HS-5 (cell line): ENCODE measurements at regions not wholly inside any gene's neighbourhood (a gene's known extent, or its start where the extent isn't known, plus 50 kb on each side); places are given as distances from the start of the nearest gene placed in this dataset.

Experiments used
- DNase-seq: peaks from one replicate; pipeline ENCODE4 v3.0.0-alpha.2; 2012; ENCODE audit warnings: low read depth

DNA sequence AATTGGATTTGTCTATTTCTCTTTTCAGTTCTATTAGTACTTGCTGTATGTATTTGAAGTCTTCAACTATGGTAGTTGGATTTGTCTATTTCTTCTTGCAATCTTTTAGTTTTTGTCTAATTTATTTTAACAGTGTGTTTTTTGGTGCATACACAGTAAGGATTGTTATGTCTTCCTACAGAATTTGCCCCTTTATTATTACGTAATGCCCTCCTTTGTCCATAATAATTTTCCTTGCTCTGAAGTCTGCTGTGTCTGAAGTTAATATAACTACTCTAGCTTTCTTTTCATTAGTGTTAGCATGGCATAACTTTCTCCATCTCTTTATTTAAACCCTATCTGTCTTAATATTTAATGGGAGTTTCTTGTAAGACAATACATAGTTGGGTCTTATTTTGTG is 105.1 kb upstream of the STT3B start:
- no peak for DNase-seq

DNA sequence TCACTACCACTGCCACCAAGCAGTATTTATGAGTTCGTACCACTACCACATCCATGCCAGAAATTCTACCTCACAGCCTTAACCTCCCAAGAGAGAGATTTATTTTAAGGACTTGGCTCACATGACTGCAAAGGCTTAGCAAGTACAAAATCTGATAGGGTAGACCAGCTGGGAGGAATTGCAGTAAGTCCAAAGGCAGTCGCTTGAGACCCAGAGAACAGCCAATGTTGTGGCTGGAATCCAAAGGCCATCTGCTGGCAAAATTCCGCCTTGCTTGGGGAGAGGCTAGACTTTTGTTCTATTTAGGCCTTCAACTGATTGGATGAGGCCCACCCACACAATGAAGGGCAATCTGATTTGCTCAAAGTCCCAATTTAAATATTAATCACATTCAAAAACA is 101.4 kb upstream of the STT3B start:
- DNase-seq = no peak

- no peak for DNase-seq
These were observed 99.6 kb upstream of the STT3B start for GRCh38 chr3:31432897-31433678.

- no peak for DNase-seq
These were observed 99.1 kb upstream of the STT3B start for GRCh38 chr3:31433679-31433992.

GRCh38 chr3:31434819-31435218 is 97.9 kb upstream of the STT3B start:
- no peak for DNase-seq

DNA sequence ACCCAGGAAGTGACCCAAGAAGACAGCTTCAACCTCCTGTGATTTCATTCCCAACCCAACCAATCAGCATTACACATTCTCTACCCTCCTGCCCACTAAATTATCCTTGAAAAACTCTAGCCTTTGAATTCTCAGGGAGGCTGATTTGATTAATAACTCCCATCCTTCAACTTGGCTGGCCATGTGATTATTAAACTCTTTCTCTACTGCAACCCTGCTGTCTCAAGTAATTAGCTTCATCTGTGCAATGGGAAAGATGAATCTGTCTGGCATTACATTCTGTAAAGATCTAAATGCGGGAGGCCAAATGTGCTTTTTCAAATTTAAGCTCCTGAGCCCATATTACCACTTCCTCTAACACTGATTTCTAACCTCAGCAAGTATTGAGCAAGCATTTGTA is 95.9 kb upstream of the STT3B start:
- DNase-seq = no peak

DNA sequence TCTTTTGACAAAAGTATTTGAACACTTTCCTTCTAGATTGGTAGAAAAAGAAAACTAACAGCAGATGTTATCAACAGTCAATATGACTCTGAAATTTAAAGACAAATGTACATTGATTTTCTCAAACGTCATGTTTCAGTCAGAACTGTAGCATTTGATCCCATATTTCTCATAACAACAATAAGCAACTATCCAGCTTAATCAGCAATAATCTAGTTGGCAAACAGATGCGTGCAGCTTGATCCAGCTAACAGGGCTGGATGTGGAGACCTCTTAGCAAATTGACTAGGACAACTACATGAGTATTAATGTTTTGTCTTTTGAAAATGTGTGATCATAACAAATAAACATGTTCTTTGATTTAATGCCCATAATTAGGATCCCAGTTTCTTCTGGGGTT is 94.0 kb upstream of the STT3B start:
- no peak for DNase-seq

DNA sequence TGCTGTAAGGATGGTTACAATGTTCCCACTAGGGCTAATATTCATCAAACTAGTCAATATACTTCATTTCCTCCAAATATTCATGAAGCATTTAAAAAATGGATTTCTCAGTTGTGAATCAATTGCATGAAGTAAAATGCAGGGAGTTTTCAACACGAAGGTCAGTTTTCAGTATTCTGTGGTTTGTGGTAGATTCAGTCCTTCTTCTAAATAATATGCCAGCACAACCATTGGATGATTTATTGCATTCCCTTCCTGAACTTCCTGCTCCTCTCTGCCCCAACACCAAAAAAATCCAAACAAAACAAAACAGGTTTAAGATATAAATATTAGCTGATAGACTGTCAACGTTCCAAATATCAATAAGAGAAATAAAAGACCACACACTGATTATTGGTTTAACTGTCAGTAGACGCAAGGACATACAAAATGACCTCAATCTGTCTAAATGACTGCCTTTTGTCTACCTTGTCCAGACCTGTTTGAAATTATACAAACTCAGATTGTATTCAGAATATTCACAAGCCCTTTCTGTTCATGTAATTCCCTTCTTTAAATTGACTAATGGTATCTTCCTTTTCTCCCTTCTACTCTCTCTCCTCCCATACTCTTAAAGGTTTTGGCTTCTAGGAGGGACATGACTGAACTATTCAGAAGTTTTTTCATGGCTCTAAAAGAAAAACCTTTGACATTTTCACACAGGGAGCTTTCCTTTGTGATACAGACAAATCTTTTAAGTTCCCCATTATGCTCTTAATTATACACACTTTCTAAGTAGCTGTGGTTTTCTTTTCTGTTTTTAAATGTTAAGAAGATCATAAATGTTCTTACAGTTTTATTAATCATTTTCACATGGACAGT is 92.6 kb upstream of the STT3B start:
- DNase-seq = no peak

DNA sequence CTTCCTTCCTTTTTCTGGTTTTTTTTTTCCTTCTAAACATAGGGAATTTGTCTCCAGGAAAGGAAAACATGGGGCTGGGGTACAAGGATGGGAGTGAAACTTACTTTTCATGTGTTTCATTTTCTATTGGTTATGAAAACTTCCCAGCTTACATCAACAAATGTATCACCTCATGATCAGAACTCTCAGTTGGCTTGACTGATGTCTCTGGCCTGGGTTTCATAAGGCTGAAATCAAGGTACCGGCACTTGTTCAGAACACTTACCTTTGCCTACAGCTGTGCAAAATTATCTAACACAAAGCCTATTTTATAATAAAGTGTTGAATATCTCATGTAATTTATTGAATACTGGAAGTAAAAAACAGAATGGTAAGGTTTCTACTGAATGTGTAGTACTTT is 91.8 kb upstream of the STT3B start:
- no peak for DNase-seq

DNA sequence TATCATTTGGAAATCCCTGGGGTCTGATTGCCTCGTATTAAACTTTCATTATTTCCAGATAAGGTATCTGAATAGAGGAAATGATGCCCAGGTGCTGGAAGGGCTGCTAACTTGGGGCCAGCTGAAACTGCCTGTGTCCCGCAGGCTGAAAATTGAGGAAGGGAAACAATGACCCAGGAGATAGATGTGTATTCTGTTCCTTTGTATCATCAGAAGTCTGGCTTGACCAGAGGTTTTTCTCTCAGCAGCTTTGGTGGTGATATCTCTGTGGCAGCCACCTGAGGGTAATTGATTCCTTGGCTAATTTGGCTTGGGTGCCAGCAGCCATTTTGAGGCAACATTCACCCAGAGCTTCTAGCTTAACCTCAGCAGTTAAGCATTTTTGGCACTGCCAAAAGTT is 90.0 kb upstream of the STT3B start:
- DNase-seq = no peak

- no peak for DNase-seq
These were observed 88.2 kb upstream of the STT3B start for GRCh38 chr3:31444220-31445142.

DNA sequence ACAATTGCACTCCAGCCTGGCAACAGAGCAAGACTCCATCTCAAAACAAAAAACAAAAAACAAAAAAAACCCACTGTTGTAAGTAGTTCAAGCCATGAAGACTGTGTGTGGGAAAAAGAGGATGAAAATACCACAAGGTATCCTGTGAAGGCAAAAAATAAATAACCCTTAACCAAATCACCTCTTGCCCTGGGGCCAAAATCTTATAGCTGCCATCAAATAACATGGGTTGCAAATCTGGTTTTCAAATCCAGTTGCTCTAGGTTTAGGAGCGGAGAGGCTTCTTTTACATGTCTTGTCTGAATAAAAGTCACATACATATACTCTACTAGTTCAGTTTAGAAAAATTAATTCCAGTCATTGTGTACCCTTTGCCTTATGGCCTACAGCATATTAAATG is 87.0 kb upstream of the STT3B start:
- no peak for DNase-seq

GRCh38 chr3:31448035-31448881 is 84.5 kb upstream of the STT3B start:
- DNase-seq = no peak

GRCh38 chr3:31448882-31449243 is 83.9 kb upstream of the STT3B start:
- DNase-seq = no peak

GRCh38 chr3:31449318-31449717 is 83.4 kb upstream of the STT3B start:
- DNase-seq = no peak

GRCh38 chr3:31450345-31450744 is 82.4 kb upstream of the STT3B start:
- DNase-seq = no peak

GRCh38 chr3:31452495-31453106 is 80.1 kb upstream of the STT3B start:
- no peak for DNase-seq

DNA sequence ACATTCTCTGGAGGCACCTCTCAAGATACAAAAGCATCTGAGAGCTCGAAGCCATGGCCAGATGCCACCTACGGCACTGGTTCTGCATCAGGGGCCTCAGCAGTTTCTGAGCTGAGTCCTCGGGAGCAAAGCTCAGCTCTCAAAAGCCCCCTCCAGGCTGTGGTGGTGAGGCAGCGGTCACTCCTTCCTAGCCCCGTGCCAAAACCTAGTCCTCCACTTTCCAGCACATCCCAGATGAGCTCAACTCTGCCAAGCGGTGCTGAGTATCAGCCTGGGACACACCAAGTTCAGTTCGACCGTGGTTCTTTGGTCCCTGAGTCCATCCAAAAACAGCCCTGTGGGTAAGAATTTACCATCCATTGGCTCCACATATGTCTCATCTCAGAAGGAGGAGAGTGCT is 79.3 kb upstream of the STT3B start:
- no peak for DNase-seq

DNA sequence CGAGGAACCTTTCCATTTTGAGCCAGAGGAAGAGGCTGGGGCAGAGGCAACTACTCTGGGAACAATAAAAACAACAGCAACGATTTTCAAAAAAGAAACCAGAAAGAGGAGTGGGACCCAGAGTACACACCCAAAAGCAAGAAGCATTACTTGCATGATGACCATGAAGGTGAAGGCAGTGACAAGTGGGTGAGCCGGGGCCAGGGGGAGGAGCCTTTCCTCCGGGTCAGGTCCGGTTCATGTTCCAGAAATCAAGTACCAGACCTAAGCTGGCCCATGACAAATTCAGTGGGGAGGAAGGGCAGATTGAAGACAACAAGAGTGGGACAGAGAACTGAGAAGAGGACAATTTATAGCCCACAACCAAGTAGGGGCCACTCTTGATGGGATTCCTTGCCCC is 77.2 kb upstream of the STT3B start:
- no peak for DNase-seq

GRCh38 chr3:31456373-31456772 is 76.4 kb upstream of the STT3B start:
- DNase-seq = no peak

GRCh38 chr3:31461426-31461825 is 71.3 kb upstream of the STT3B start:
- DNase-seq = no peak
